Tibial artery (tissue), 4 donors: ENCODE measurements at regions not wholly inside any gene's neighbourhood (a gene's known extent, or its start where the extent isn't known, plus 50 kb on each side); places are given as distances from the start of the nearest gene placed in this dataset.

ENCODE experiments used
- DNase-seq, 2 donors: peaks; one replicate each; pipeline ENCODE4 v3.0.0-alpha.2; 2019
- H3K27ac ChIP-seq, 2 donors: fragments of 200-600 bp; sonication (generic) in 1 of 2; 1 replicate in 1 of 2; 2 replicates in 1 of 2; pipeline ENCODE4 v1.5.1; 2018 to 2019; ENCODE audit warnings: mild to moderate bottlenecking in 1 of 2
- H3K27me3 ChIP-seq, 2 donors: fragments of 200-600 bp; sonication (generic) in 1 of 2; one replicate each; pipeline versions ENCODE4 v1.5.1 to v1.6.0; 2016 to 2019
- H3K36me3 ChIP-seq, 3 donors: fragments of 200-600 bp; sonication (generic) in 2 of 3; one replicate each; pipeline ENCODE4 v1.5.1; 2016 to 2019; ENCODE audit warnings: mild to moderate bottlenecking in 2 of 3
- H3K4me1 ChIP-seq, 4 donors: fragments of 200-600 bp; sonication (generic) in 2 of 4; 1 replicate in 3 of 4; 2 replicates in 1 of 4; pipeline ENCODE4 v1.5.1; 2016 to 2019
- H3K4me3 ChIP-seq, 2 donors: fragments of 200-600 bp; sonication (generic) in 1 of 2; 1 replicate in 1 of 2; 2 replicates in 1 of 2; pipeline ENCODE4 v1.5.1; 2018 to 2019; ENCODE audit warnings: mild to moderate bottlenecking in 2 of 2
- H3K9me3 ChIP-seq, 3 donors: fragments of 200-600 bp; sonication (generic) in 1 of 3; one replicate each; pipeline ENCODE4 v1.5.1; 2016 to 2019
- CTCF ChIP-seq, 2 experiments: fragments of 200-600 bp in 1 of 2; fragments of 450-650 bp in 1 of 2; IDR thresholded peaks; one replicate each; pipeline ENCODE4 v1.5.1; 2017 to 2019; ENCODE audit warnings: antibody characterized with exemption in 2 of 2, mild to moderate bottlenecking in 1 of 2, moderate library complexity in 1 of 2
- intact Hi-C: fragments of 100-400 bp; cut with DNase I; formaldehyde crosslinking; loops from one replicate; pipeline ENCODE4 v1.15.0; 2023; ENCODE audit warnings: low total_unique reads

DNA sequence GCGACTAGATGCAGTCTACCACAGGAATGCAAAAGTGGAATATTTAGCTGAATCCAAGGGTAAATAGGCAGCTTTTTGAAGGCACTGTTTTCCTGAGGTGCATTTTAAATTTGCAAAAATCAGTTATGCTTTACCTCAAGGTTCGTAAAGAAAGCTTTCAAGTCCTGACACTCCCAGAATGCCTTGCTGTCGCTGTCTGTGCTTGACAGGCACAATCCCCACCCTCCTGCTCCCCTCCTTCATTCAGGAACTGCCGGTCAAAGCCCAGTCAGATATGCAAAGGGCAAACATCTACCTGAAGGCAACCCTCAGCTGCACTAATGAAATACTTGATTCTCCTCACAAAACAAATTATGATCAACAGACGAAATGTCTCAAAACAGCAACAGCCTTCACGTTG is 97.4 kb upstream of the DDX18 start:
- H3K36me3 ChIP-seq, result no peaks in the 10 kb centered on the region
- no peaks in the 10 kb centered on the region for H3K4me1 ChIP-seq
- H3K9me3 ChIP-seq, result no peaks in the 10 kb centered on the region
- no peak for TF ChIP-seq CTCF (IDR thresholded peaks at IDR 0.05)
- no peaks in the 10 kb centered on the region for H3K27me3 ChIP-seq
- intact Hi-C loops, result no loop called here
- no peak overlapping the region for H3K4me3 ChIP-seq
- H3K27ac ChIP-seq, result no peak overlapping the region
- no peak for DNase-seq

GRCh38 chr2:117718048-117718447 is 96.4 kb upstream of the DDX18 start:
- no peak for DNase-seq

DNA sequence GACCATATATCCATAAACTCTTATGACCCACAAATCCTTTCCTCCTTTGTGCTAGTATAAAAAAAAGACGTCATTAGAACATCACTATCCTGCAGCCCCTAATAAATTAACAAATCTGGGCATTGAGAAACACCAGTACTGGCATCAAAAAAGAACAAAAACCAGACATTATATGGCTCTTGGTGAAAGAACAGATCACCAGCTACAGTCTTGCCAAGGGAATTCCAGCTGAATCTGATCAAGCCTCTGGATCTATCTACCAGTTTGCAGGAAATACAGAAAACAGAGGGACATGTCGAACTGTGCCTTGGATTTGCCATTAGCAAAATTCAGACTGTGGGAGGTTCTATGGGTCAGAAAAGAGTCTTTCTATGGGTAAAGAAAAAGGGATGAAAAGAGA is 93.7 kb upstream of the DDX18 start:
- H3K9me3 ChIP-seq, result no peaks in the 10 kb centered on the region
- TF ChIP-seq CTCF (IDR thresholded peaks at IDR 0.05), result no peak
- no peak overlapping the region for H3K27ac ChIP-seq
- no peaks in the 10 kb centered on the region for H3K4me1 ChIP-seq
- no peak overlapping the region for H3K4me3 ChIP-seq
- intact Hi-C loops, result no loop called here
- no peaks in the 10 kb centered on the region for H3K36me3 ChIP-seq
- no peak for DNase-seq
- no peaks in the 10 kb centered on the region for H3K27me3 ChIP-seq

More at GRCh38 chr2:117718048-117718447, 96.4 kb upstream of the DDX18 start:
- H3K4me3 ChIP-seq, result no peak overlapping the region
- no peaks in the 10 kb centered on the region for H3K9me3 ChIP-seq
- no peak for TF ChIP-seq CTCF (IDR thresholded peaks at IDR 0.05)
- H3K27me3 ChIP-seq, result no peaks in the 10 kb centered on the region
- intact Hi-C loops, result no loop called here
- H3K27ac ChIP-seq, result no peak overlapping the region
- no peaks in the 10 kb centered on the region for H3K4me1 ChIP-seq
- H3K36me3 ChIP-seq, result no peaks in the 10 kb centered on the region

DNA sequence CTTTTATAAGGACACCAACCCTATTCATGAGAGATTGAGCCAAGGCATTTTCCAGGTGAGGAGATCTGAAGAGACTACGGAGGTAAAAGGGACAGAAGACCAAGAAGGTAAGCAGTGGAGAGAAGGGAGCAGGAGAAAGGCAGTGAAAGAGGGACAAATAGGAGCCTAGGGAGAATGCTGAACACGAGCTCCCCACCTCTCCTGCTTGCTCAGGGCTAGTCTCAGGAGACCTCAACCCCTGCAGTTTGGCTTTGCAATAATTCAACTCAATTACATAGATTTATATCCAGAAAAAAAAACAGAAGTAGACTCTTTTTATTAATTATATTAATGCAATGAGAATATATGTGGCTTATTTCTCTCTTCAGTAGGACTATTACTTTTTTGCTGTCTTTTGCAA is 91.0 kb upstream of the DDX18 start:
- Histone ChIP-seq H3K4me1 (no peaks in the 10 kb centered on the region), H3K36me3 (no peaks in the 10 kb centered on the region), H3K27ac (no peak overlapping the region), H3K9me3 (no peaks in the 10 kb centered on the region), H3K27me3 (no peaks in the 10 kb centered on the region), H3K4me3 (no peak overlapping the region)
- TF ChIP-seq CTCF (IDR thresholded peaks at IDR 0.05), result no peak
- no peak for DNase-seq
- intact Hi-C loops, result no loop called here

GRCh38 chr2:117723888-117724434 is 90.5 kb upstream of the DDX18 start:
- TF ChIP-seq CTCF (IDR thresholded peaks at IDR 0.05), result no peak
- no peak overlapping the region for H3K4me3 ChIP-seq
- intact Hi-C loops, result no loop called here
- H3K4me1 ChIP-seq, result no peaks in the 10 kb centered on the region
- H3K36me3 ChIP-seq, result no peaks in the 10 kb centered on the region
- H3K27me3 ChIP-seq, result no peaks in the 10 kb centered on the region
- H3K9me3 ChIP-seq, result no peaks in the 10 kb centered on the region
- DNase-seq, result no peak
- no peak overlapping the region for H3K27ac ChIP-seq

DNA sequence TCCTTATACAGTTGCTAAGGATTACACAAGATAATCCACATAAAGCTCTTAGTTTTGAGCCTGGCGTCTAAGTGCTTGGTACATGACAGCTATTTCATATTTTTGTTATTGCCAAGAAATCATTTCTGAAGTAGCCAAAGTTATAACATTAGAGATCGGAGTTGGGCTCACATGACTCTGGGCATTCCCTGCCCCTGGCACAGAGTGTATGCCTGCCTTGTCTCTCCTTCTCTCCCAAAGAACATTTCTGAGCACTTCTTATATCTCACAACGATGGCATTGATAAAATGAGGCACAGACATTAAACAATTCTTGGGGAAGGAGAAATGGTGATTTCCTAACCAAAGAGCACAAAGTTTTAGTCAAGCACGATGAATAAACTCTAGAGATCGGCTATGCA is 87.7 kb upstream of the DDX18 start:
- Histone ChIP-seq H3K36me3 (no peaks in the 10 kb centered on the region), H3K27me3 (no peaks in the 10 kb centered on the region), H3K4me1 (no peaks in the 10 kb centered on the region), H3K4me3 (no peak overlapping the region), H3K27ac (no peak overlapping the region), H3K9me3 (no peaks in the 10 kb centered on the region)
- TF ChIP-seq CTCF (IDR thresholded peaks at IDR 0.05), result no peak
- DNase-seq, result no peak
- intact Hi-C loops, result no loop called here
